ENCODE measurements at regions not wholly inside any gene's neighbourhood (a gene's known extent, or its start where the extent isn't known, plus 50 kb on each side); places are given as distances from the start of the nearest gene placed in this dataset.

GRCh38 chr3:30221619-30222018 is 384.8 kb upstream of the TGFBR2 start:
- DNase-seq (ENCODE audit: low spot score): no peak

- no peak for DNase-seq (ENCODE audit: low spot score)
These were observed 384.0 kb upstream of the TGFBR2 start for GRCh38 chr3:30222441-30222840.

GRCh38 chr3:30225021-30225420 is 381.4 kb upstream of the TGFBR2 start:
- DNase-seq (ENCODE audit: low spot score): no peak

- no peak for DNase-seq (ENCODE audit: low spot score)
These were observed 379.7 kb upstream of the TGFBR2 start for GRCh38 chr3:30226601-30227151.

GRCh38 chr3:30227571-30228301 is 378.7 kb upstream of the TGFBR2 start:
- DNase-seq (ENCODE audit: low spot score): no peak

GRCh38 chr3:30228302-30228631 is 378.1 kb upstream of the TGFBR2 start:
- no peak for DNase-seq (ENCODE audit: low spot score)

- peak; percentile 44 for DNase-seq (ENCODE audit: low spot score)
These were observed 374.9 kb upstream of the TGFBR2 start for GRCh38 chr3:30231277-30232141.

GRCh38 chr3:30232142-30232541 is 374.3 kb upstream of the TGFBR2 start:
- no peak for DNase-seq (ENCODE audit: low spot score)

- DNase-seq (ENCODE audit: low spot score): no peak
These were observed 372.3 kb upstream of the TGFBR2 start for GRCh38 chr3:30233913-30234646.

- no peak for DNase-seq (ENCODE audit: low spot score)
These were observed 370.4 kb upstream of the TGFBR2 start for GRCh38 chr3:30236011-30236410.

- DNase-seq (ENCODE audit: low spot score): no peak
These were observed 364.7 kb upstream of the TGFBR2 start for GRCh38 chr3:30241721-30242120.

- DNase-seq (ENCODE audit: low spot score): no peak
These were observed 360.4 kb upstream of the TGFBR2 start for GRCh38 chr3:30245858-30246622.

GRCh38 chr3:30248423-30248822 is 358.0 kb upstream of the TGFBR2 start:
- DNase-seq (ENCODE audit: low spot score): no peak

GRCh38 chr3:30252474-30252873 is 353.9 kb upstream of the TGFBR2 start:
- no peak for DNase-seq (ENCODE audit: low spot score)

GRCh38 chr3:30253832-30254231 is 352.6 kb upstream of the TGFBR2 start:
- DNase-seq (ENCODE audit: low spot score): no peak

- DNase-seq (ENCODE audit: low spot score): no peak
These were observed 349.9 kb upstream of the TGFBR2 start for GRCh38 chr3:30256474-30256873.

GRCh38 chr3:30258426-30259392 is 347.7 kb upstream of the TGFBR2 start:
- no peak for DNase-seq (ENCODE audit: low spot score)

GRCh38 chr3:30259730-30260129 is 346.7 kb upstream of the TGFBR2 start:
- DNase-seq (ENCODE audit: low spot score): no peak

- DNase-seq (ENCODE audit: low spot score): no peak
These were observed 345.6 kb upstream of the TGFBR2 start for GRCh38 chr3:30260762-30261161.

- DNase-seq (ENCODE audit: low spot score): no peak
These were observed 343.0 kb upstream of the TGFBR2 start for GRCh38 chr3:30263238-30263924.

Measured in globus pallidus (tissue), 1 donor.